M059J (cell line): ENCODE measurements at regions not wholly inside any gene's neighbourhood (a gene's known extent, or its start where the extent isn't known, plus 50 kb on each side); places are given as distances from the start of the nearest gene placed in this dataset.

Experiments used
- DNase-seq: peaks from one replicate; pipeline ENCODE4 v3.0.0-alpha.2; 2012; ENCODE audit warnings: low read depth

DNA sequence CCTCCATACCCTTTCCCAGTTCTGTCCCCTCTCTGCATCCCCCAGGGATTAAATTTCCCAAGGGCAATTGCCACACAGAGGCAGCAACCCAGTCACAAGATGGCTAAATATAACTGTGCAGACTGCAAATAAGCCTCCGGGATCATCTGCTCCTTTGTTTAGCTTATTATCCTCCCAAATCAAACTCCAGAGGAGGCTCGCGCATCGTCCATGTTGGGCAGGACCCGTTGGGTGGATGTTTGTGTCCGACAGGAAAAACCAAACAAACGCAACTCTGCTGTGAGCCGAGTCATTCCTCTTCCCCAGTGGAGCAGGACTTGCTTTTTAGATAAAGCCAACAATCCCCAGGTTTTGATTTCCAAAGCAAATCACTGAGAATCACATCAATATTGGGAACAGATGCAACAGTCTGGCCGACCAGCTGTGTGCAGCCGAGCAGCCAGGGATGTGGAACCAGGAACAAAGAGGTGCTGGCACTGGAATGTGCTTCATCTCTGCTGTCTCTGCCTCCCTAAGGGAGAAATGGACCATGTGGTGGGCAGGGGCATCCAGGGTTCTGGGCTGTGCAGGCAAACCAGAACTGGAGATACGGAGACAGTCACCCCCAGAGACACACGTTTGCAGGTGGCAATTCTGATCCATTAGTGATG is 89.8 kb downstream of the PTTG1 start:
- peak; percentile 25 for DNase-seq
